ENCODE measurements at regions not wholly inside any gene's neighbourhood (a gene's known extent, or its start where the extent isn't known, plus 50 kb on each side); places are given as distances from the start of the nearest gene placed in this dataset.

DNA sequence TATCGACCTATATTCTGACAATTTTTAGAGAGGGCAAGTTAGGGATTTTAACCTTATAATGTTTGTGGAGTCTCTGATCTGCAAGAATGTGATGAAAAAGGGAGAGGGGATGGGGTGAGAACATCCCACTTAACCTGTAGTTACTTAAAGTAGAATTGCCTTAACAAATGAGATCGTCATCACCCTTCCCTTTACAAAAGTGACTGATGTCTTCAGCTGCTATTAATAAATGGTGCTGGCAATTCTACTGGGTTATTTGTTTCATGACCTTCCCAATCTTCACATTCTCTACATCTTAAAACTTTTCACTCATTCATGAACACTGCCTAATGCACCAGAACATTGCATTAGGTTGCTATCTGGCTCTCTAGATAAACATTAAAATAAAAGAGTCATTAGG is 873.4 kb upstream of the LCORL start:
- ChIA-PET POLR2A (ENCODE audit: unreplicated experiment) (no interaction called here), CTCF (no interaction called here)
- H3K79me2 ChIP-seq (ENCODE audit: low read depth) = no peaks in the 10 kb centered on the region
- no peaks in the 10 kb centered on the region for H3K27me3 ChIP-seq (ENCODE audit: insufficient read depth, low read depth)
- no peak for TF ChIP-seq EZH2 (IDR thresholded peaks at IDR 0.05; ENCODE audit: low read depth)
- TF ChIP-seq, protein P1, sequence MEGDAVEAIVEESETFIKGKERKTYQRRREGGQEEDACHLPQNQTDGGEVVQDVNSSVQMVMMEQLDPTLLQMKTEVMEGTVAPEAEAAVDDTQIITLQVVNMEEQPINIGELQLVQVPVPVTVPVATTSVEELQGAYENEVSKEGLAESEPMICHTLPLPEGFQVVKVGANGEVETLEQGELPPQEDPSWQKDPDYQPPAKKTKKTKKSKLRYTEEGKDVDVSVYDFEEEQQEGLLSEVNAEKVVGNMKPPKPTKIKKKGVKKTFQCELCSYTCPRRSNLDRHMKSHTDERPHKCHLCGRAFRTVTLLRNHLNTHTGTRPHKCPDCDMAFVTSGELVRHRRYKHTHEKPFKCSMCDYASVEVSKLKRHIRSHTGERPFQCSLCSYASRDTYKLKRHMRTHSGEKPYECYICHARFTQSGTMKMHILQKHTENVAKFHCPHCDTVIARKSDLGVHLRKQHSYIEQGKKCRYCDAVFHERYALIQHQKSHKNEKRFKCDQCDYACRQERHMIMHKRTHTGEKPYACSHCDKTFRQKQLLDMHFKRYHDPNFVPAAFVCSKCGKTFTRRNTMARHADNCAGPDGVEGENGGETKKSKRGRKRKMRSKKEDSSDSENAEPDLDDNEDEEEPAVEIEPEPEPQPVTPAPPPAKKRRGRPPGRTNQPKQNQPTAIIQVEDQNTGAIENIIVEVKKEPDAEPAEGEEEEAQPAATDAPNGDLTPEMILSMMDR (conservative IDR thresholded peaks at IDR 0.05) = no peak
- no peaks in the 10 kb centered on the region for H3F3A ChIP-seq (ENCODE audit: insufficient read depth, low read depth)
- H3K36me3 ChIP-seq (ENCODE audit: low read depth) = no peaks in the 10 kb centered on the region
- H3K4me3 ChIP-seq = no peak overlapping the region
- H4K20me1 ChIP-seq (ENCODE audit: insufficient read depth) = no peaks in the 10 kb centered on the region
- H2AFZ ChIP-seq = no peak overlapping the region
- intact Hi-C loops (cut with micrococcal nuclease; ENCODE audit: unreplicated experiment) = no loop called here
- BruUV-seq (replicated peaks) = no TSS peak
- no peak overlapping the region for H3K4me2 ChIP-seq
- H3K27ac ChIP-seq = no peak overlapping the region
- H3K9me2 ChIP-seq (ENCODE audit: insufficient read depth) = no peaks in the 10 kb centered on the region
- H3K4me1 ChIP-seq (replicated peaks; ENCODE audit: insufficient read depth) = no peaks in the 10 kb centered on the region
- no peaks in the 10 kb centered on the region for H3K9me3 ChIP-seq (ENCODE audit: insufficient read depth, low read depth)
- DNase-seq = no peak

DNA sequence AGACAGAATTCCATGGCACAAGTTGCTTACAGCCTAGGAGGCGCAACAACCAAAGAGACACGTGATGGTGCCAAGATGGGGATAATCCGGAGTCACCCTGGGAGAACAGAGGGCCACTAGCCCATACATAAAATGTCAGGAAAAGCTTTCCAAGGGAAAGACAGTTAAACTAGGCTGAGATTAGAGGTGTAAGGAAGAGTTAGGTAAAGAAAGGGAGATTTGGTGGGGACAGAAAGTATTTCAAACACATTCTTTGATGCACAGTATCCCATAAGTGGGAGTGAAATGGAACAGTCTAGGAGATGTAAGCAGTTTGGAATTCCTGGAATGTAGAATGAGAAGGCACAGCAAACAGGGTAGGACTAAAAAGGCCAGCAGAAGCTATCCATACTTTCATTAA is 860.9 kb upstream of the LCORL start:
- TF ChIP-seq EZH2 (IDR thresholded peaks at IDR 0.05; ENCODE audit: low read depth) = no peak
- TF ChIP-seq, protein P1 (conservative IDR thresholded peaks at IDR 0.05) = no peak
- H4K20me1 ChIP-seq (ENCODE audit: insufficient read depth) = no peaks in the 10 kb centered on the region
- H3K9me2 ChIP-seq (ENCODE audit: insufficient read depth) = no peaks in the 10 kb centered on the region
- no peak overlapping the region for H3K4me3 ChIP-seq
- H3K79me2 ChIP-seq (ENCODE audit: low read depth) = no peaks in the 10 kb centered on the region
- DNase-seq = peak; percentile 7 to 36
- no peaks in the 10 kb centered on the region for H3F3A ChIP-seq (ENCODE audit: insufficient read depth, low read depth)
- intact Hi-C loops (cut with micrococcal nuclease; ENCODE audit: unreplicated experiment) = no loop called here
- H3K36me3 ChIP-seq (ENCODE audit: low read depth) = no peaks in the 10 kb centered on the region
- no peak overlapping the region for H3K27ac ChIP-seq
- H3K4me2 ChIP-seq = no peak overlapping the region
- CTCF ChIA-PET = interaction anchor here (0.6 kb wide), 1 partner anchor 346 kb away, joined by 3 read pairs; no protein-coding TSS in a partner anchor
- no peak overlapping the region for H2AFZ ChIP-seq
- BruUV-seq (replicated peaks) = no TSS peak
- H3K27me3 ChIP-seq (ENCODE audit: insufficient read depth, low read depth) = no peaks in the 10 kb centered on the region
- H3K4me1 ChIP-seq (replicated peaks; ENCODE audit: insufficient read depth) = no peaks in the 10 kb centered on the region
- H3K9me3 ChIP-seq (ENCODE audit: insufficient read depth, low read depth) = no peaks in the 10 kb centered on the region
- POLR2A ChIA-PET (ENCODE audit: unreplicated experiment) = no interaction called here

DNA sequence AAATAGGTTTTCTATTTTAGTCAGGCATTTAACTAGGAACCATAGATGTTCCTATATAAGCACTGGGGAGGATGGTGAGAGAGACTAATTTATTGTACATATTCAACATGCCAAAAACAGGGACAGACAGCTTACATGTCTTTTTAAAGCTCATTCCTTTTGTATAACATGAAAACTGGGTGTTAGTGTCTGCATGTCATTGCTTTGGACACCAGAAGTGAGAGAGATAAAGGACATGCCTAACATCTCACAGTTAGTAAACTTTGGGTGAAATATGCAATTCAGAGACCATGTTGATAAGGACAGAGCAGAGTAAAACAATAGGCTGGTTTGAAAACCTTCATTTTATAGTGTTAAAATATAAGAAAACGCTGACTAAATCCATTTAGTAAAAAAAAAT is 860.0 kb upstream of the LCORL start:
- H3K4me2 ChIP-seq = no peak overlapping the region
- no peaks in the 10 kb centered on the region for H3K4me1 ChIP-seq (replicated peaks; ENCODE audit: insufficient read depth)
- no peaks in the 10 kb centered on the region for H3K9me3 ChIP-seq (ENCODE audit: insufficient read depth, low read depth)
- no peaks in the 10 kb centered on the region for H3K27me3 ChIP-seq (ENCODE audit: insufficient read depth, low read depth)
- TF ChIP-seq, protein P1 (conservative IDR thresholded peaks at IDR 0.05) = no peak
- TF ChIP-seq EZH2 (IDR thresholded peaks at IDR 0.05; ENCODE audit: low read depth) = no peak
- DNase-seq = no peak
- H2AFZ ChIP-seq = no peak overlapping the region
- no TSS peak for BruUV-seq (replicated peaks)
- no peaks in the 10 kb centered on the region for H4K20me1 ChIP-seq (ENCODE audit: insufficient read depth)
- H3F3A ChIP-seq (ENCODE audit: insufficient read depth, low read depth) = no peaks in the 10 kb centered on the region
- intact Hi-C loops (cut with micrococcal nuclease; ENCODE audit: unreplicated experiment) = no loop called here
- H3K9me2 ChIP-seq (ENCODE audit: insufficient read depth) = no peaks in the 10 kb centered on the region
- H3K4me3 ChIP-seq = no peak overlapping the region
- ChIA-PET POLR2A (ENCODE audit: unreplicated experiment) (no interaction called here), CTCF (no interaction called here)
- H3K27ac ChIP-seq = no peak overlapping the region
- H3K79me2 ChIP-seq (ENCODE audit: low read depth) = no peaks in the 10 kb centered on the region
- no peaks in the 10 kb centered on the region for H3K36me3 ChIP-seq (ENCODE audit: low read depth)

Measured in PC-9 (cell line).